ENCODE measurements at regions not wholly inside any gene's neighbourhood (a gene's known extent, or its start where the extent isn't known, plus 50 kb on each side); places are given as distances from the start of the nearest gene placed in this dataset.

GRCh38 chr6:71392276-71392675 lies 103.7 kb downstream of the OGFRL1 start:
- TF ChIP-seq, protein P1, sequence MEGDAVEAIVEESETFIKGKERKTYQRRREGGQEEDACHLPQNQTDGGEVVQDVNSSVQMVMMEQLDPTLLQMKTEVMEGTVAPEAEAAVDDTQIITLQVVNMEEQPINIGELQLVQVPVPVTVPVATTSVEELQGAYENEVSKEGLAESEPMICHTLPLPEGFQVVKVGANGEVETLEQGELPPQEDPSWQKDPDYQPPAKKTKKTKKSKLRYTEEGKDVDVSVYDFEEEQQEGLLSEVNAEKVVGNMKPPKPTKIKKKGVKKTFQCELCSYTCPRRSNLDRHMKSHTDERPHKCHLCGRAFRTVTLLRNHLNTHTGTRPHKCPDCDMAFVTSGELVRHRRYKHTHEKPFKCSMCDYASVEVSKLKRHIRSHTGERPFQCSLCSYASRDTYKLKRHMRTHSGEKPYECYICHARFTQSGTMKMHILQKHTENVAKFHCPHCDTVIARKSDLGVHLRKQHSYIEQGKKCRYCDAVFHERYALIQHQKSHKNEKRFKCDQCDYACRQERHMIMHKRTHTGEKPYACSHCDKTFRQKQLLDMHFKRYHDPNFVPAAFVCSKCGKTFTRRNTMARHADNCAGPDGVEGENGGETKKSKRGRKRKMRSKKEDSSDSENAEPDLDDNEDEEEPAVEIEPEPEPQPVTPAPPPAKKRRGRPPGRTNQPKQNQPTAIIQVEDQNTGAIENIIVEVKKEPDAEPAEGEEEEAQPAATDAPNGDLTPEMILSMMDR (IDR thresholded peaks at IDR 0.05; ENCODE audit: borderline replicate concordance, extremely low read depth, low read length, poor library complexity, severe bottlenecking) = no peak
- no peak for TF ChIP-seq EZH2 (IDR thresholded peaks at IDR 0.05; ENCODE audit: borderline replicate concordance, low read depth, low read length, severe bottlenecking)

Data from DND-41 (cell line).